AG09309 (cell line): ENCODE measurements at regions not wholly inside any gene's neighbourhood (a gene's known extent, or its start where the extent isn't known, plus 50 kb on each side); places are given as distances from the start of the nearest gene placed in this dataset.

Experiments
- DNase-seq: peaks from one replicate; pipeline ENCODE4 v3.0.0-alpha.2; 2010; ENCODE audit warnings: low read depth
- H3K4me3 ChIP-seq: 2 replicates; pipeline ENCODE4 v1.5.1; 2011; ENCODE audit warnings: mild to moderate bottlenecking, low read depth, low read length, moderate library complexity; ENCODE audit not compliant: control insufficient read depth
- CTCF ChIP-seq: IDR thresholded peaks from 2 replicates; pipeline ENCODE4 v1.5.1; 2011; ENCODE audit warnings: mild to moderate bottlenecking, low read depth, low read length, inconsistent platforms; ENCODE audit not compliant: insufficient read depth, control insufficient read depth; ENCODE audit errors: missing control alignments

GRCh38 chr3:132787616-132788300, 65.5 kb upstream of the NPHP3 start:
- DNase-seq: no peak
- H3K4me3 ChIP-seq: no peak overlapping the region
- no peak for TF ChIP-seq CTCF

GRCh38 chr3:132786890-132787289, 64.7 kb upstream of the NPHP3 start:
- TF ChIP-seq CTCF: no peak
- DNase-seq: no peak

GRCh38 chr3:132785292-132785691, 63.1 kb upstream of the NPHP3 start:
- no peak for DNase-seq
- H3K4me3 ChIP-seq: no peak overlapping the region
- TF ChIP-seq CTCF: no peak

More at GRCh38 chr3:132786890-132787289, 64.7 kb upstream of the NPHP3 start:
- no peak overlapping the region for H3K4me3 ChIP-seq

- no peak overlapping the region for H3K4me3 ChIP-seq
- no peak for DNase-seq
- no peak for TF ChIP-seq CTCF
These were observed 62.4 kb upstream of the NPHP3 start for GRCh38 chr3:132784502-132785025.

- no peak for TF ChIP-seq CTCF
- DNase-seq: no peak
- no peak overlapping the region for H3K4me3 ChIP-seq
These were observed 60.9 kb upstream of the NPHP3 start for GRCh38 chr3:132783152-132783551.

- no peak overlapping the region for H3K4me3 ChIP-seq
- TF ChIP-seq CTCF: no peak
- DNase-seq: no peak
These were observed 59.7 kb upstream of the NPHP3 start for GRCh38 chr3:132781922-132782321.
